GM19240 (cell line): ENCODE measurements at regions not wholly inside any gene's neighbourhood (a gene's known extent, or its start where the extent isn't known, plus 50 kb on each side); places are given as distances from the start of the nearest gene placed in this dataset.

Experiments
- DNase-seq: peaks from one replicate; pipeline ENCODE4 v3.0.0; 2011; ENCODE audit warnings: low spot score; ENCODE audit not compliant: insufficient read length

GRCh38 chr5:136811086-136811485 is 445.7 kb upstream of the TRPC7 start:
- no peak for DNase-seq

GRCh38 chr5:136810261-136810801 is 445.0 kb upstream of the TRPC7 start:
- DNase-seq: no peak

- no peak for DNase-seq
Observed at GRCh38 chr5:136809382-136809781, 444.0 kb upstream of the TRPC7 start.

GRCh38 chr5:136808756-136809155 is 443.4 kb upstream of the TRPC7 start:
- no peak for DNase-seq

- no peak for DNase-seq
Observed at GRCh38 chr5:136805466-136805865, 440.1 kb upstream of the TRPC7 start.

GRCh38 chr5:136802383-136802782 is 437.0 kb upstream of the TRPC7 start:
- DNase-seq: no peak

GRCh38 chr5:136799806-136800372 is 434.5 kb upstream of the TRPC7 start:
- DNase-seq: no peak

GRCh38 chr5:136793300-136793699 is 428.0 kb upstream of the TRPC7 start:
- no peak for DNase-seq

- DNase-seq: no peak
Observed at GRCh38 chr5:136781464-136781863, 416.1 kb upstream of the TRPC7 start.

GRCh38 chr5:136780518-136780917 is 415.2 kb upstream of the TRPC7 start:
- DNase-seq: no peak

- DNase-seq: no peak
Observed at GRCh38 chr5:136776022-136776927, 410.9 kb upstream of the TRPC7 start.

GRCh38 chr5:136772491-136772890 is 407.1 kb upstream of the TRPC7 start:
- DNase-seq: no peak

GRCh38 chr5:136769900-136770684 is 404.7 kb upstream of the TRPC7 start:
- no peak for DNase-seq

- DNase-seq: no peak
Observed at GRCh38 chr5:136769093-136769492, 403.7 kb upstream of the TRPC7 start.

- no peak for DNase-seq
Observed at GRCh38 chr5:136768457-136768856, 403.1 kb upstream of the TRPC7 start.

GRCh38 chr5:136766456-136766855 is 401.1 kb upstream of the TRPC7 start:
- no peak for DNase-seq

GRCh38 chr5:136764601-136765000 is 399.3 kb upstream of the TRPC7 start:
- no peak for DNase-seq

GRCh38 chr5:136763548-136763947 is 398.2 kb upstream of the TRPC7 start:
- DNase-seq: no peak

- no peak for DNase-seq
Observed at GRCh38 chr5:136754216-136754615, 388.9 kb upstream of the TRPC7 start.

GRCh38 chr5:136750224-136750862 is 385.0 kb upstream of the TRPC7 start:
- no peak for DNase-seq

- DNase-seq: no peak
Observed at GRCh38 chr5:136749016-136749415, 383.7 kb upstream of the TRPC7 start.
